Fibroblast of skin of back (primary cell): ENCODE measurements at regions not wholly inside any gene's neighbourhood (a gene's known extent, or its start where the extent isn't known, plus 50 kb on each side); places are given as distances from the start of the nearest gene placed in this dataset.

Experiments used
- DNase-seq: peaks from one replicate; pipeline ENCODE4 v3.0.0-alpha.2; 2013

DNA sequence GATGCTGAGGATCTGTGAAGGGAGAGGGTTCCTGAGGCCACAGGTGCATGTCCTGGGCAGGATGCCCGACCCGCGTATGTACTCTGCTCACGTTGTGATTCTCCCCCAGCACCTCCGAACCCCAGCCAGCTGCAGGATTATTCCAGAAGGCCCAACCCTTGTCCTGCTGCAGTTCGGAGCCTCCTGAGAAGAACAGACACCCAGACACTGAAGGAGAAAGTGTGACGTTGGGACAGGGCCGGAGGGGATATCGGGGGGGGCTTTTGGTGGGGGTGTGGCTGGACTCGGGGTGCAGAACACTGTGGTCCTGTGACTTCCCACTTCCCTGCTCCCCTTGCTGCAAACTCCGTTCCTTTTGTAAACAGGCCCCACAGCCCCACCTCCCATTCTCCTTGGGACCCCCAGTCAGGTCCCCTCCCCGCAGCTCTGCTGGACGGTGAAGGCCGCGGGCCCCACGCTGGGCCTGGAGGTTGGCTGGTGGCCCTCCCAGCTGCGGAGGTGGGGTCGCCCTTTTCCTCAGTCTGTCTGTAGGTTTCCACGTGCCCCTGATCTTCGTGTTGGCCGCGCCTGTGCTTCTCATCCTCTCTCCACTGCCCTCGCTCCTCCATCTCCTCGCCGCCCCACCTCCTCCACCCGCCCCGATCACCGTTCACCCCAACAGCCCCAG is 83.0 kb upstream of the ADRA2C start:
- no peak for DNase-seq

DNA sequence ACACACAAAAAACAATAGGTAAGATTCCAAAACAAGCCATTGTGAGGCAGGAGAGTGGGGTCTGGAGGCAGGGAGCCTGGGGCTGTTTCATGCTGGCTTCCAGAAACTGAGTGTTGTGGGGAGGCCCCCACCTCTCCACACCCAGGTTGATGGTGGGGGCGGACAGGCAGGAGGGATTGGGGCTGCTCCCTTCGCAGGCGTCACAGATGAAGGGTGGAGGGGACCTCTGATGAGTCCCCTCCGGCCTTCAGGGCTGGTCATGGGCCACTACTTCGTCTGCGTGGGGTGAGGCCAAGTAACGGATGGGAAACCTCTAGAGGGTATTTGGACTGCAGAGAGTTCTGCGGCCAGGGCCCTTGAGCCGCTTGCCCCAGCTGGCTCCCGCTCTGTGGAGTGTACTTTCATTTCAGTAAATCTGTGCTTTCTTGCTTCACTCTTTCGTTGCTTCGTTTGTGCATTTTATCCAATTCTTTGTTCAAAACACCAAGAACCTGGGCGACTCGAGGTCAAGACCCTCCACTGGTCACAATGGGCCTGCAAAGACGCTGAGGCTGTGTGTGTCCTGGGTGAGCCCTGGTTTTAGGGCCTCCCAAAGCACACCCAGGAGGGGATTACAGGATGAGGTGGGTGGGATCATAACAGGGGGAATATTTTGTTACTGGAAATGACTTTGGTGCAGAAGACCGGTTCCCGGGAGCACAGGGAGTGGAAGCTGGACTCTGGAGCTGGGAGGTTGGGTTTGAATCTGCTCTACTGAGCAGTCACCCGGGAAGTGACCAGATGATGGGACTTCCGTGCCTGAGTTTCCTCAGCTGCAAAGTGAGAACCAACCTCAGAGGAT is 83.7 kb upstream of the ADRA2C start:
- no peak for DNase-seq

DNA sequence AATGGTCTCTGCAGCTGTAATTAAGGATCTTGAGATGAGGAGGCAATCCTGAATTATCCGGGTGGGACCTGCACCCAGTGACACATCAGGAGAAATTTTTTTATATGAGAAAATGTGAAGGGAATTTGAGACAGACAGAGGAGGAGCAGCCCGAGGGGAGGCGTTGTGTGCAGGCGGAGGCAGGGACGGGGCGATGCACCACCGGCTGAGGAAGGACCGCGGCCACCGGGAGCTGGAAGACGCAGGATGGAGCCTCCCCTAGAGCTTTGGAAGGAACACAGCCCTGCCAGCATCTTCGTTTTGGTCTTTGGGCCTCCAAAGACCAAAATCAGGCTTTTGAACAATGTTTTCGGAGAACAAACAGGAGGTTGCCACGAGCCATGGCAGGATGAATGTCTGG is 85.0 kb upstream of the ADRA2C start:
- no peak for DNase-seq

- DNase-seq = no peak
Measured at GRCh38 chr4:3680656-3681055, 85.5 kb upstream of the ADRA2C start.

GRCh38 chr4:3679851-3680311 is 86.3 kb upstream of the ADRA2C start:
- DNase-seq = no peak

GRCh38 chr4:3679071-3679825 is 86.9 kb upstream of the ADRA2C start:
- DNase-seq = no peak

DNA sequence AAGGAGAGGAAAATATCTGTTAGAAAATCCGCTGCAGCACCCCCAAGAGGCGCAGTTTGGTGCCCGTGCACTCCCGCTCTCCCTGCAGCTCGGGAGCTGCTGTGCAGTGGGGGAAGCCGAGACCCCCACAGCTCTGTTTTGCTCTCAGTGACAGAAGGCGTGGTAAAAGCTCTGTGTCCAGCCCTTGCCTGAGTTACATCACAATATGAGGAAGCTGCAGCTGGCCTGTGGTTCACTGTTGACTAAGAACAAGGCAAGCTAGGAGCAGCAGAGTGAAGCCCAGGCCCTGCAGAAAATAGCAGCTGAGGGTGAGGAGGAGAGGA is 88.5 kb upstream of the ADRA2C start:
- no peak for DNase-seq

- no peak for DNase-seq
Measured at GRCh38 chr4:3676907-3677747, 89.1 kb upstream of the ADRA2C start.

DNA sequence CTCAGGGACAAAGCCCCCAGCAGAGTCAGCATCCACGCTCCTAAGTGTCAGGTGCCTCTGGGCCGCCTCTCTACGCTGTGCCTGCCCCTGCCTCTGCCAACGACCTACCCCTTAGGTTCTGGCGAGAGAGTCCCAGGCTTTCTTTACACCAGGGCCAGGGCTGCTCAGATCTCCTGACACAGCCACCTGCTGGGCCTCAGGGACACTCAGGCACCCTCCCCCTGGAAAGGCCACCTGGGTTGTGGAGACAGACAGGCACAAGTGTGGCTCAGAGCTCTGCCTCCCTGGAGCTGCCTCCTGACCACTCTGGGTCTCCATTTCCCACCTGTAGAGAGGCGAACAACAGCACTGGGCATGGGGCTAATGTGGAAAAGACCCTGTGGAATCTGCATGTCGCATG is 90.0 kb upstream of the ADRA2C start:
- DNase-seq = no peak

DNA sequence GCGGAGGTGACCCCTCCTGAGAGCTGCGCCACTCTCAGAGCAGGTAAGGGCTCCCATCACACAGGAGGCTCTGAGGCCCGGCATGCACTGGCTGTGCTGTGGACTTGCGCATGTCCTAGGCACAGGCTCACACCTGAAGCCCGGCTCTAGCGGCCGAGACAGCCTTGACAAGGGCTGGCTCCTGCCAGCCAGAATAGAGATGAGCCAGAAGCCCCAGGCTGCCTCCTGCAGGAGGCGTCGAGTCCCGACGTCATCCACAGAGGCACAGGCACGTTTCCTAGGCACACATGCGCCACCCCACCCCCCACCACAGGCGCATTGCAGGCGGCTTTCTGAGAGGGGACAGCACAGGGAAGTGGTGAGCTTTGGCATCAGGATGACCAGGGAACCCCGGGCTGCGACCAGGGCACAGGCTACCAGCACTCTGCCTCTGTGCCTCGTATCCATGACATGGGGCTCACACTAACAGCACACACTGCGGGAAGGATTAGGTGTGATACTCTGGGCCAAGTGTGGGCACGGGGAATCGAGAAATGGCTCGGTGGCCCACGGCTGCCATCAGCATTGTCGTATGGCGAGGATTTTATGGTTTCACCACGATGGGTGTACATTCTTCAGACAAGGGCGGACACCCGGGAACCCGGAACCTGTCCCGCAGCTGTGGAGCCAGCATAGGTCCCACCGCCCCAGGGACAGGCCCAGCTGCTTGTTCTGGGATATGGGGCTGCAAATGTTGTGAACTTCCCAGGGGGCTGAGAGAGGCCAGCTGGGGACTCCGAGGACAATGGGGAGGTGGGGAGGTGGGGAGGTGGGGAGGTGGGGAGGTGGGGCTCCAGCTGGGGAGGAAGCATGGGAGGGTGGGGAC is 90.7 kb upstream of the ADRA2C start:
- no peak for DNase-seq

- no peak for DNase-seq
Measured at GRCh38 chr4:3674479-3674851, 91.7 kb upstream of the ADRA2C start.

DNA sequence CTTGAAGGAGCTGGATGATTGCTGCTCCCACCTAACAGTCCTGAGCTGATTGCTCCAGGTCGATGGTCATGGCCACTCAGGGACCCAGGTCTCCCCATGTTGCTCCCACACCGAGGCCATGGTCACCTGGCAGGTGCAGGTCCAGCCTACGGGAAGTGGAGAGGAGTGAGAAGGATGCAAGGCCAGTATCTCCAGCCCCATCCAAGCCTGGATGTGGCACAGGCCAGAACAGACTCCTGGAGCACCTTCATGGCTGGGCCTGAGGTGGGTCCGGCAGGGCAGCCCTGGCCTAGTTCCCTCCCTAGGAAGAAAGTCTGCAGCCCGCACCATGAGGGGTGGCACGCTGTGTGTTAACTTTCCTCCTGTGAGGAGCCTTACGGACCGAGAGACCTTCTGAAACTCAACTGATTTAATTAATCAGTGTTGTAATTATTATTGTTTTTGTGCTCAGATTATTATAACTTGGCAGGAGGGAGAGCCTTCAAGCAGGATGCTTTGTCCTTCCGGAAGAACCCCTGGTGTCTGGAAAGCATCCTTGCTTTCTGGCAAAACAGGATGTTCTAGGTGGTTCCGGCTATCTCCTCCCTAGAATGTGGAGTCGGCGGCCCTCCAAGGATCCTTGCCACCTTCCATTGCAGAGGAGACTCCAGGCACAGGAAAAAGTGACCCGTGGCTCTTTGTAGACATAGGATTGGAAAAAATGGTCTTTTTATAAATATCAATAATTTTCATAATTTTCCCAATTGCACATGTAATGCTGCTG is 92.3 kb upstream of the ADRA2C start:
- no peak for DNase-seq

- DNase-seq = no peak
Measured at GRCh38 chr4:3673176-3673575, 93.0 kb upstream of the ADRA2C start.

- no peak for DNase-seq
Measured at GRCh38 chr4:3672465-3672831, 93.7 kb upstream of the ADRA2C start.

GRCh38 chr4:3671571-3672464 is 94.4 kb upstream of the ADRA2C start:
- DNase-seq = no peak

DNA sequence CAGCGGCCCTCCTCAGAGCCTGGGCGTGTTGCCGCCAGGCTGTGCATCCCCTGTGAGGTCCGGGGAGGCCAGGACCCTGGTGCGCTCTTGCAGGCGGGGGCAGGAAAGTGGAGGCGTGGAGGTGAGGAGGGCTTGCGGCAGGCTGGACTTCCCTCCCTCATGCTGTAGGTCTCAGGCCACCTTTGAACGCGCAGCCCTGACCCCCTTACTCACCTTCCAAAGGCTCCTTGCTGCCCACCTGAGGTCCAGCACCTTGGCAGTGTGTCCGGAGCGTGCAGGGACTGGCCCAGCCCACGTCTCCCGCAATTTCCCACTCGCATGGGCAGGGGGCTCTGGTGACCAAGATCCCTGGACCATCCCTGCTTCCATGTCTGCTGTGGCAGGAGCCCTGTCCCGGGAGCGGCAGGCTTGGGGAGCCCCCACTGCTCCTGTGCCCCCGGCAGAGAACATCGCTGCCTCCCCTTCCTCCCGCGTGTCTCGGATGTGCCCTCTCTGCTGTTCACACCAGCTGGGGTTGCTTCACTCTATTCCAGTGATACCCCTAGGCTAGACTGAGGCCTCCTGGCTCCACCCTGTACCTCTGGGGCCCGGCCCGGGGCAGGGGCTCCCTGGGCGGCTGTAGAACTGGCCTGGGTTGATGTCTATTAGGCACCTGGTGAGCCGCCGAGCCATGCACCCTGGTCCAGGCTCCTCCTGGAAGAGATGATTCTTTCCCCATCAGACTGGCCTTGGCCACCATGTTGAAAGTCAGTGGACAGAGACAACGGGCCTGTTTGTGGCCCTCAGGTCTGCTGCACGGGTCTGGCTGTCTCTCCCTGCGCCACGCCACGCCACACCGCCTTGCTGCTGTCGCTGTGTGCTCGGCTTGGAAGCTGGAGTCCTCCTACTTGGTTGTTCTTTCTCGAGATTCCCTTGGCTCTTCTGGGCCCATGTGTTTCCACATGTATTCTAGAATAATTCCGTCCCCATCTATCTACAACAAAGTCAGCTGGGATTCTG is 95.4 kb upstream of the ADRA2C start:
- no peak for DNase-seq

DNA sequence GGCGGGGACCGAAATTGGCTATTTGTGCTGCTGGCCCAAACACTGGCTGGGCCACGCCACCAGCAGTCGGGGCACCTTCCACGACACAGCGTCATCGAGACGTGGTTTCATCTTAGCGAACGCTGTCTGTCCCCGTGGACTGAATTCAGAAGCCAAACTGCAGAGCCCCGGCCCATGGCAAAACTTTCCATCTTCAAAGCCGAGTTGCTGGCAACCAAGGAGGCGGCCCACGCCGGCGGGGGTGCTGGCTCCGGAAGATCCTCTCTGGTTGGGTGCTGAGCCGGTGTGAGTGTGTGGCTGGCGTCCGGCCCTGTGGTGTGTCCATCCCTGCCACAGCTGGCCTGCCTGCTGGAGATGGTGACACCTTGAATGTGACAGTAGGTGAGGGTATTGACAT is 96.6 kb upstream of the ADRA2C start:
- DNase-seq = no peak

DNA sequence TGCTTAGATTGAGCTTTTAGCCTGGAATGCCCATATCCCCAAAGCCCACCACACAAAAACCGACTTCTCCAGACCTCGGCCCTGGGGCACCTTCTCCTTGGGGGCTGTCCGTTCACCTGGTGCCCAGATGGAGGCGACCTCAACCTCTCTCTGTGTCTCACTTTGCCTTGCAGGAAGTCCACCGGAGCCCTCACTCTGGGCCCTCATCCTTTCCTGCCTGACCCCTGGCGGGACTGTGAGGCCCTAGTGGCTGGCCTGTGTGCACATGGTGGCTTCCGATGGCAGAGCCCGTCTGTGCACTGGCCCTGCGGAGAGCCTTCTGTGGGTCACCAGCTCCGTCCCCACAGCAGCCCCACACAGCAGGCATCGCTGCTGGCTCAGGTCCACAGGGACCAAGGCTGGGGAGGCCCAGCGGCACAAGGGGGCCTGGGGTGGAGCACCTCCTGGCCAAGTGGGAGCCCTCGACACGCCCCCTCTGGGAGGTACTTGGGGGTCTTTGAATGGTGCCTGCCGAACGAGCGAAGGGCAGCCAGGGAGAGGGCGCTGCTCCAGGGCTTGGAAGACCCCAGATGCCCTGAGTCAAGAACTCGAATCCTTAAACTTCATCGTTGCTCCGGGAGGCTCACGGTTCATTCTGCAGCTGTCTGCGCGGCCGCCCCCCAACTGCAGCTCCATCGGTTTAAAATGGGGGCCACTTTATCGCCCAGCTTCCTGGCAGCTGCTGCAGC is 97.2 kb upstream of the ADRA2C start:
- no peak for DNase-seq
